ENCODE measurements at regions not wholly inside any gene's neighbourhood (a gene's known extent, or its start where the extent isn't known, plus 50 kb on each side); places are given as distances from the start of the nearest gene placed in this dataset.

GRCh38 chr10:3354174-3354900, 181.8 kb upstream of the PITRM1 start:
- TF ChIP-seq POLR2AphosphoS5 (IDR thresholded peaks at IDR 0.05) (no peak), CTCF (IDR thresholded peaks at IDR 0.05) (no peak), POLR2A (IDR thresholded peaks at IDR 0.05) (no peak), EP300 (IDR thresholded peaks at IDR 0.05) (no peak)
- no peak overlapping the region for H3K4me3 ChIP-seq
- H3K4me1 ChIP-seq, result peaks cover 0 to 7% (median 0%) of the 10 kb centered on the region in 4 donors
- DNase-seq, result no peak
- no peaks in the 10 kb centered on the region for H3K36me3 ChIP-seq
- WGBS, 5 donors, result 80 to 99% (median 94%) methylated on average over 3 of the region's 3 CpGs
- no peaks in the 10 kb centered on the region for H3K9me3 ChIP-seq
- H3K27me3 ChIP-seq, result no peaks in the 10 kb centered on the region
- intact Hi-C loops (cut with DNase I; ENCODE audit: low total_unique reads), result no loop called here
- H3K27ac ChIP-seq, result no peak overlapping the region

- DNase-seq, result no peak
- Histone ChIP-seq H3K36me3 (no peaks in the 10 kb centered on the region), H3K27me3 (no peaks in the 10 kb centered on the region), H3K4me3 (no peak overlapping the region), H3K4me1 (peaks cover 0 to 7% (median 0%) of the 10 kb centered on the region in 4 donors), H3K9me3 (no peaks in the 10 kb centered on the region), H3K27ac (no peak overlapping the region)
- 21 to 60% (median 40%) methylated on average over 2 of the region's 2 CpGs for WGBS, 5 donors
- no peak for TF ChIP-seq EP300 (IDR thresholded peaks at IDR 0.05)
- TF ChIP-seq POLR2AphosphoS5 (IDR thresholded peaks at IDR 0.05), result no peak
- TF ChIP-seq POLR2A (IDR thresholded peaks at IDR 0.05), result no peak
- no peak for TF ChIP-seq CTCF (IDR thresholded peaks at IDR 0.05)
- intact Hi-C loops (cut with DNase I; ENCODE audit: low total_unique reads), result no loop called here
Measured at GRCh38 chr10:3353235-3353634, 180.7 kb upstream of the PITRM1 start.

GRCh38 chr10:3350617-3351258, 178.2 kb upstream of the PITRM1 start:
- TF ChIP-seq EP300 (IDR thresholded peaks at IDR 0.05) (no peak), POLR2AphosphoS5 (IDR thresholded peaks at IDR 0.05) (no peak), POLR2A (IDR thresholded peaks at IDR 0.05) (no peak), CTCF (IDR thresholded peaks at IDR 0.05) (no peak)
- no peak overlapping the region for H3K4me3 ChIP-seq
- peaks cover 0 to 7% (median 0%) of the 10 kb centered on the region in 4 donors for H3K4me1 ChIP-seq
- DNase-seq, result peak in 1 of 2 donors; percentile 54
- H3K27ac ChIP-seq, result no peak overlapping the region
- H3K27me3 ChIP-seq, result peaks cover 0 to 10% (median 0%) of the 10 kb centered on the region in 3 donors
- intact Hi-C loops (cut with DNase I; ENCODE audit: low total_unique reads), result no loop called here
- H3K36me3 ChIP-seq, result no peaks in the 10 kb centered on the region
- no peaks in the 10 kb centered on the region for H3K9me3 ChIP-seq
- 58 to 81% (median 65%) methylated on average over 14 of the region's 14 CpGs for WGBS, 5 donors

GRCh38 chr10:3350205-3350604, 177.6 kb upstream of the PITRM1 start:
- H3K4me3 ChIP-seq, result no peak overlapping the region
- no peak overlapping the region for H3K27ac ChIP-seq
- no peaks in the 10 kb centered on the region for H3K9me3 ChIP-seq
- H3K4me1 ChIP-seq, result peaks cover 0 to 7% (median 0%) of the 10 kb centered on the region in 4 donors
- no peak for DNase-seq
- peaks cover 0 to 14% (median 0%) of the 10 kb centered on the region in 3 donors for H3K27me3 ChIP-seq
- WGBS, 5 donors, result 83 to 95% (median 89%) methylated on average over 11 of the region's 11 CpGs
- no peak for TF ChIP-seq POLR2AphosphoS5 (IDR thresholded peaks at IDR 0.05)
- no peak for TF ChIP-seq POLR2A (IDR thresholded peaks at IDR 0.05)
- TF ChIP-seq CTCF (IDR thresholded peaks at IDR 0.05), result no peak
- TF ChIP-seq EP300 (IDR thresholded peaks at IDR 0.05), result no peak
- H3K36me3 ChIP-seq, result no peaks in the 10 kb centered on the region
- intact Hi-C loops (cut with DNase I; ENCODE audit: low total_unique reads), result no loop called here

Data from stomach (tissue), 8 donors.